GM18907 (cell line): ENCODE measurements at regions not wholly inside any gene's neighbourhood (a gene's known extent, or its start where the extent isn't known, plus 50 kb on each side); places are given as distances from the start of the nearest gene placed in this dataset.
"Not testable (repeated sequence)": the region's sequence is repeated elsewhere in the genome, so short reads cannot be mapped to it uniquely, and the experiment has no call there.

Experiments
- ATAC-seq: cut with Tn5 transposase; IDR thresholded peaks from one replicate; pipeline ENCODE4 v1.9.1; 2021; ENCODE audit warnings: mild to moderate bottlenecking, moderate library complexity; ENCODE audit not compliant: unreplicated experiment

GRCh38 chr13:87444135-87444534 is 227.0 kb upstream of the SLITRK5 start:
- ATAC-seq = no peak

- no peak for ATAC-seq
These were observed 218.9 kb upstream of the SLITRK5 start for GRCh38 chr13:87452281-87452680.

- ATAC-seq = no peak
These were observed 217.9 kb upstream of the SLITRK5 start for GRCh38 chr13:87453244-87453643.

- ATAC-seq = no peak
These were observed 211.8 kb upstream of the SLITRK5 start for GRCh38 chr13:87459419-87459818.

GRCh38 chr13:87497426-87497825 is 173.7 kb upstream of the SLITRK5 start:
- ATAC-seq = no peak

- ATAC-seq = no peak
These were observed 172.5 kb upstream of the SLITRK5 start for GRCh38 chr13:87498681-87499080.

GRCh38 chr13:87524775-87525174 is 146.4 kb upstream of the SLITRK5 start:
- ATAC-seq = no peak

- no peak for ATAC-seq
These were observed 137.4 kb upstream of the SLITRK5 start for GRCh38 chr13:87533776-87534175.

- no peak for ATAC-seq
These were observed 135.3 kb upstream of the SLITRK5 start for GRCh38 chr13:87535911-87536310.

GRCh38 chr13:87536499-87536898 is 134.7 kb upstream of the SLITRK5 start:
- no peak for ATAC-seq

- ATAC-seq = peak; percentile 64
These were observed 134.3 kb upstream of the SLITRK5 start for GRCh38 chr13:87536899-87537298.

GRCh38 chr13:87537951-87538350 is 133.2 kb upstream of the SLITRK5 start:
- ATAC-seq = no peak

GRCh38 chr13:87538366-87539052 is 132.7 kb upstream of the SLITRK5 start:
- ATAC-seq = no peak

GRCh38 chr13:87553142-87553541 is 118.0 kb upstream of the SLITRK5 start:
- no peak for ATAC-seq

GRCh38 chr13:87554045-87554444 is 117.1 kb upstream of the SLITRK5 start:
- ATAC-seq = no peak

GRCh38 chr13:87557788-87558187 is 113.4 kb upstream of the SLITRK5 start:
- ATAC-seq = no peak

- not testable (repeated sequence) for ATAC-seq
These were observed 109.6 kb upstream of the SLITRK5 start for GRCh38 chr13:87561580-87561979.

- ATAC-seq = no peak
These were observed 100.5 kb upstream of the SLITRK5 start for GRCh38 chr13:87570669-87571068.

- ATAC-seq = no peak
These were observed 88.8 kb upstream of the SLITRK5 start for GRCh38 chr13:87582399-87582798.

GRCh38 chr13:87590518-87590917 is 80.7 kb upstream of the SLITRK5 start:
- ATAC-seq = no peak

GRCh38 chr13:87604437-87604836 is 66.7 kb upstream of the SLITRK5 start:
- not testable (repeated sequence) for ATAC-seq

GRCh38 chr13:87607266-87607665 is 63.9 kb upstream of the SLITRK5 start:
- ATAC-seq = no peak

GRCh38 chr13:87614276-87614675 is 56.9 kb upstream of the SLITRK5 start:
- ATAC-seq = no peak
